Mesothelial cell of epicardium (in vitro differentiated cells): ENCODE measurements at regions not wholly inside any gene's neighbourhood (a gene's known extent, or its start where the extent isn't known, plus 50 kb on each side); places are given as distances from the start of the nearest gene placed in this dataset.

Experiments
- DNase-seq, 2 experiments: peaks; one replicate each; pipeline ENCODE4 v3.0.0; 2021; ENCODE audit warnings: low spot score in 2 of 2; ENCODE audit not compliant: unreplicated experiment in 2 of 2
- H3K27ac Mint-ChIP-seq: 2 replicates; pipeline ENCODE4 v1.8.0; 2021; ENCODE audit warnings: mixed read lengths
- H3K27me3 Mint-ChIP-seq: 2 replicates; pipeline ENCODE4 v1.8.0; 2021; ENCODE audit warnings: low read depth, mixed read lengths
- H3K36me3 Mint-ChIP-seq: 2 replicates; pipeline ENCODE4 v1.8.0; 2021; ENCODE audit warnings: mixed read lengths
- H3K4me1 Mint-ChIP-seq: 2 replicates; pipeline ENCODE4 v1.8.0; 2021; ENCODE audit warnings: mixed read lengths
- H3K4me3 Mint-ChIP-seq: 2 replicates; pipeline ENCODE4 v1.8.0; 2021; ENCODE audit warnings: mild to moderate bottlenecking, moderate library complexity, mixed read lengths
- H3K9me3 Mint-ChIP-seq: 2 replicates; pipeline ENCODE4 v1.8.0; 2021; ENCODE audit warnings: mixed read lengths
- TF ChIP-seq, protein P1 (sequence below): fragments of 200-600 bp; sonication (generic); IDR thresholded peaks from one replicate; pipeline ENCODE4 v1.5.0; 2021; ENCODE audit warnings: antibody characterized with exemption; ENCODE audit not compliant: unreplicated experiment

DNA sequence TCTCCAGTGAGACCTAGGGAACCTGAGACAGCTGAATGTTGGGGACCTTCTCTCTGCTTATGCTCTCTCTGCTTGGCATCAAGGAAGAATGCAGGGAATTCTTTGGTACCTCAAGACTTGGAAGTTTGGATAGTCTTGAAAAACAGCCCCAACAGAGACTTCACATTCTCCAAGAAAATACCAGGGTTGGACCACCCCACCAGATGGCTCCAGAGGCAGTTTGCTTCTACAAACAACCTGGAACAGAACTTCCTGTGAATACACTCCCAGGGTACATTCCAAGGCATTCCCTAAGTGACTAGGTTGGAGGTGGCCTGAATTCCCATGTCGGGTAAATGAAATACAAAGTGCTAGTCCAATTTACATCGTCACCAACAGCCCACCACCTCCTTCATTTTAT, 314.4 kb downstream of the PMP22 start:
- Mint-ChIP-seq H3K27me3 (peaks cover 18% of the 10 kb centered on the region), H3K4me1 (no peaks in the 10 kb centered on the region), H3K4me3 (no peak overlapping the region), H3K9me3 (peaks cover 5% of the 10 kb centered on the region), H3K36me3 (no peaks in the 10 kb centered on the region), H3K27ac (no peak overlapping the region)
- DNase-seq, result no peak
- TF ChIP-seq, protein P1, sequence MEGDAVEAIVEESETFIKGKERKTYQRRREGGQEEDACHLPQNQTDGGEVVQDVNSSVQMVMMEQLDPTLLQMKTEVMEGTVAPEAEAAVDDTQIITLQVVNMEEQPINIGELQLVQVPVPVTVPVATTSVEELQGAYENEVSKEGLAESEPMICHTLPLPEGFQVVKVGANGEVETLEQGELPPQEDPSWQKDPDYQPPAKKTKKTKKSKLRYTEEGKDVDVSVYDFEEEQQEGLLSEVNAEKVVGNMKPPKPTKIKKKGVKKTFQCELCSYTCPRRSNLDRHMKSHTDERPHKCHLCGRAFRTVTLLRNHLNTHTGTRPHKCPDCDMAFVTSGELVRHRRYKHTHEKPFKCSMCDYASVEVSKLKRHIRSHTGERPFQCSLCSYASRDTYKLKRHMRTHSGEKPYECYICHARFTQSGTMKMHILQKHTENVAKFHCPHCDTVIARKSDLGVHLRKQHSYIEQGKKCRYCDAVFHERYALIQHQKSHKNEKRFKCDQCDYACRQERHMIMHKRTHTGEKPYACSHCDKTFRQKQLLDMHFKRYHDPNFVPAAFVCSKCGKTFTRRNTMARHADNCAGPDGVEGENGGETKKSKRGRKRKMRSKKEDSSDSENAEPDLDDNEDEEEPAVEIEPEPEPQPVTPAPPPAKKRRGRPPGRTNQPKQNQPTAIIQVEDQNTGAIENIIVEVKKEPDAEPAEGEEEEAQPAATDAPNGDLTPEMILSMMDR, result no peak

DNA sequence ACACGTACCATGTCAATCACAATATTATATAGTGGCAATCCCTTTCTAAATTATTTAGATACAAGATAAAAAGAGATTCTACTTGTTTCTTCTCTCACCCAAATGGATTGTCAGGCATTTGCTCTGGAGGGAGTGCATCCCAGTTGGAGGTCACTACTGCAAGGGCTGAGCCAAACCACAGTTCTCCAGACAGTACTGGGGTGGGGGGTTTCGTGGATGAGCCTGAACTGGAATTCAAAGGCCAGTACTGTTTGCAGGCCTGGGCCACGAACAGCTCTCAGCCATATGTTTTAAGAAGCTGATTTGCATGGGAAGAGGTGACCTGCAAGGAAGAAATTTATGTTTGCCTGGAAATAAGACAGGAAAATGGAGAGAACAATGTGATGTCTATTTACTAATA, 314.9 kb downstream of the PMP22 start:
- Mint-ChIP-seq H3K36me3 (no peaks in the 10 kb centered on the region), H3K27me3 (peaks cover 20% of the 10 kb centered on the region), H3K4me1 (no peaks in the 10 kb centered on the region), H3K27ac (no peak overlapping the region), H3K9me3 (peaks cover 2% of the 10 kb centered on the region), H3K4me3 (no peak overlapping the region)
- TF ChIP-seq, protein P1, result no peak
- no peak for DNase-seq

DNA sequence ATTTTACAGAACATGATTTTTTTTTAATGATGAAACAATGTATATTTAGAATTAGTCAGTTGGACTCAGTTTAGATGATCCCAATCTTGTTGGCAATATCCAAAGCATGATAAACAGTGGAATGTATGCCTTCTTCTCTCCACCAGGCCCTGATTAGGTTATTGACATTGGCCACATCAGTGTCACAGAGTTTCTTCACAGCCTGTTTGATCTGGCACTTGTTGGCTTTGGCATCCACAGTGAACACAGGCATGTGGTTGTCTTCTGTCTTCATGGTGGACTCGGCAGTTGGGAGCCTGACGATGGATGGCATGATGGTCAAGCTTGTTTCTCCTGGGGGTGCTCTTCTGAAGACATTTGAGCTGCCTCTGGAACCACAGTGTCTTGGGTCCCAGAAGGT, 317.5 kb downstream of the PMP22 start:
- no peaks in the 10 kb centered on the region for H3K36me3 Mint-ChIP-seq
- H3K4me3 Mint-ChIP-seq, result no peak overlapping the region
- DNase-seq, result no peak
- H3K4me1 Mint-ChIP-seq, result peaks cover 1% of the 10 kb centered on the region
- H3K9me3 Mint-ChIP-seq, result peaks cover 5% of the 10 kb centered on the region
- no peak overlapping the region for H3K27ac Mint-ChIP-seq
- H3K27me3 Mint-ChIP-seq, result peaks cover 13% of the 10 kb centered on the region
- TF ChIP-seq, protein P1, result no peak

DNA sequence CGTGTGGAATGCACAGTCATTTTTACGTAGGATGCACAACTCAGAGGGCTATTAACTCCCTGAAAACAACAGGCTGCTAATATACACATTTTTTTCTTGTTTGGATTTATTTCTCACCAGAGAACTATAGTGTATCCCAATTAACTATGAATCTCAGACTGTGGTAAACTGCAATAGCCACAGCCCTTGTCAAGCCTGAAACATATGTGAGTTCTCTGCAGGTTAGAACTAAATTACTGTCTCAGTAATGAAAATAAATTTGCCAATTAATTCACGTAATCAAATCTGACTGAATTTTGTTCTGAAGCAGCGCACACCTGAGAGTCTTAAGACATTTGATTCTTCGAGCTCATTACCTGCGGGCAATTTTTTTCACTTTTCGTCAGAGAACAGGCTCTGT, 318.6 kb downstream of the PMP22 start:
- no peak for DNase-seq
- Mint-ChIP-seq H3K4me3 (no peak overlapping the region), H3K9me3 (peaks cover 5% of the 10 kb centered on the region), H3K36me3 (no peaks in the 10 kb centered on the region), H3K27ac (no peak overlapping the region), H3K27me3 (peaks cover 11% of the 10 kb centered on the region), H3K4me1 (peaks cover 10% of the 10 kb centered on the region)
- TF ChIP-seq, protein P1, result no peak

DNA sequence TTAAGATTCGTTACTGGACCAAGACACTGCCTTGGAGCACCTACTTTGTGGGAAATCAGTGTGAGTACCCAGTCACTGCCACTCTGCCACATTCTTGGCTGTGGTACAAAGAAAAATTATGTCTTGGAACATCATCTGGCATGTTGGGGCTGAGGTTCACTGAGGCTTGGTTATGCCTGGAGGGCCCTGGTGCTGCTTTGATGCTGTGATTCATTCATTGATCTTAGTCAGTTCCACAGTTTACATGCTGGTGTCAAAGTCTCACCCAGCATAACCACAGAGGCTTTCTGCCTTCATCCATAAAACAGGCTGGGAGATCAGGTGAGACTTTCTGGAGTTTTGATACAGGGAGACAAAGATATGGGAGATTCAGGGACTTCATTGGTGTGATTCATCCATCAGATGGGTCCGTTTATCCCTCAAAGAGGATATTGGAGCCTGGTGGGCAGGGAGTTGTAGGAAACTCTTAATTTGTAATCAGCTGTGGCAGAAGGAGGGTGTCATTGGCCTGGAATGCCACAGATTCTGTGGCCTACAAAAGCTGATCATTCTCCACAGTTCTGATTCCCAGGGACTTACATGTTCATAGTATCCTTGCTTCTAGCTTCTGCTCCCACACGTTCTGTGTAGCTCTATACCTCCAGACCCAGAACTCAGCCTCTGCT, 322.5 kb downstream of the PMP22 start:
- Mint-ChIP-seq H3K27me3 (peaks cover 11% of the 10 kb centered on the region), H3K36me3 (no peaks in the 10 kb centered on the region), H3K4me1 (peaks cover 10% of the 10 kb centered on the region), H3K4me3 (no peak overlapping the region), H3K9me3 (peaks cover 5% of the 10 kb centered on the region), H3K27ac (no peak overlapping the region)
- DNase-seq, result no peak
- TF ChIP-seq, protein P1, result no peak

DNA sequence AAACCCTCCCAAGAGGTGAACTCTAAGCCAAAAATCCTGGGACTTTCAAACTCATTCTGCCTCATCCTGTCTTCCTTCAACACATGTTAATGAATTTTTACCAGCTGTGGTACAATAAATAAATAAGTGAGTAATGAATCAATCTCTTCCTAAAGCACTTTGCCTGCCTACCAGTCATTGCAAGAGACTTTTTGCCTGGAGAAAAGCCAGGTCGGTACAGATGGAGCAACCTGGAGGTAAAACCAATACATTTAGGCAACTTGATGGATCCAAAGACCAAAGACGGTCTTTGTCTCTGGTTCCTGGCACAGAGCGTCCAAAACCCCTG, 324.2 kb downstream of the PMP22 start:
- Mint-ChIP-seq H3K4me3 (no peak overlapping the region), H3K9me3 (peaks cover 5% of the 10 kb centered on the region), H3K4me1 (peaks cover 10% of the 10 kb centered on the region), H3K27ac (no peak overlapping the region), H3K36me3 (no peaks in the 10 kb centered on the region), H3K27me3 (peaks cover 18% of the 10 kb centered on the region)
- TF ChIP-seq, protein P1, result no peak
- DNase-seq, result no peak
